ENCODE measurements at regions not wholly inside any gene's neighbourhood (a gene's known extent, or its start where the extent isn't known, plus 50 kb on each side); places are given as distances from the start of the nearest gene placed in this dataset.
A peak's percentile ranks its signal among the peaks of the same experiment; 100 is the strongest.

DNA sequence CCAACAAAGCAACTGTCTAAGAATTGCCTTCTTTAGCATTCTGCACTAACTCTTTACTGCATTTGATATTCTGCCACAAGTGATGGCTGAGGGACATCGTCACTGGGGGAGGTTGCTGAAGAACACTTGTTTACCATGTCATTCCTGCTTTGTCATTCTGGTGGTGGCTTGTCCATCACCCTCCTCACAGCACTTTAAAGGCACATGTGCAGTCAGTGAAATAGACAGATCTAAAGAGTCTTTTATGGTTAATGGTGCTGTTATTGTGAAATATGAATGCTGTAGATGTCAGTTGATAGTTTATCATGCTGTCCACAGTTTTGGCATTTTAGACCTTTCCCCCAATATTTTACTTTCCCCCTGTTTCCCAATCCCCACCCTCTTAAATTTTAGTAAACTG, 120.9 kb upstream of the TSC22D1 start:
- peak; percentile 60 for DNase-seq (ENCODE audit: low read depth)
- TF ChIP-seq CTCF (conservative IDR thresholded peaks at IDR 0.05; ENCODE audit: low read length): no peak
- no peak overlapping the region for H3K4me3 ChIP-seq (ENCODE audit: low read length)

DNA sequence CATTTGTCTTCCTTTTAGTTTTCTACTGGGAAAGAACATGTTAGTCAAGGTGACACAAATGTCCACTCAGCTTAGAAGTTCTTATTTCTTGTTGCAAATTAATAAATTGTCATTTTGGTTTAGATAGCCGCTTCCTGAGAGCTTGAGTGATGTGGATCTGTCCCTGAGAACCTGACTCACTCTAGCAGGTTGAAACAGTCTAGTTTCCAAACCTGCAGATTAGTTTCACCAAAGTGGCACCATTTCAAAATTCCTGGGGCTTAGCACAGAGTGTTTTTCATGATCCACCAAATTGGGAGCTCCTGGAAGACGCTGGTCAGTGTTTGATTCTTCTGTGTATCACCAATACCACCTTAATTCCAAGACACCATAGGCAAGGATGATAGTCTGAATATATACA, 119.4 kb upstream of the TSC22D1 start:
- DNase-seq (ENCODE audit: low read depth): no peak
- no peak overlapping the region for H3K4me3 ChIP-seq (ENCODE audit: low read length)
- TF ChIP-seq CTCF (conservative IDR thresholded peaks at IDR 0.05; ENCODE audit: low read length): no peak

GRCh38 chr13:44694842-44695241, 118.7 kb upstream of the TSC22D1 start:
- TF ChIP-seq CTCF (conservative IDR thresholded peaks at IDR 0.05; ENCODE audit: low read length): no peak

DNA sequence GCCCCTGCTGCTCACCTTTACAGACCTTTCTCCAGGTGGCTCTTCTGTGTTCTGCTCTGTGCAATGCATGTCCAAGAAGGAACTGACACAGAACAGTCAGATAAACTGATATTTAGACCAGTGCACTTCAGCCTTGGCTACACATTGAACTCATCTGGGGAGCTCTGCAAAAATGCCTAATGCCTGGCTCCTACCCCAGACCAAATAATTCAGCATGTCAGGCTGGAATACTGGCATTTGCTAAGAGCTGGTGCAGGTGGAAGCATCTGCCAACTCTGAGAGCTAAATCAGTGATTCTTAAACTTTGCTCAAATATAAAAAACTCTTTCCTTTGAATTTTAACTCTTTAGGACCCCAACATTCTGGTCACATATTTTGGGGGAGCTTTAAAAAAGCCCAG, 118.2 kb upstream of the TSC22D1 start:
- no peak for TF ChIP-seq CTCF (conservative IDR thresholded peaks at IDR 0.05; ENCODE audit: low read length)
- DNase-seq (ENCODE audit: low read depth): no peak
- no peak overlapping the region for H3K4me3 ChIP-seq (ENCODE audit: low read length)

More at GRCh38 chr13:44694842-44695241, 118.7 kb upstream of the TSC22D1 start:
- DNase-seq (ENCODE audit: low read depth): no peak
- H3K4me3 ChIP-seq (ENCODE audit: low read length): no peak overlapping the region

DNA sequence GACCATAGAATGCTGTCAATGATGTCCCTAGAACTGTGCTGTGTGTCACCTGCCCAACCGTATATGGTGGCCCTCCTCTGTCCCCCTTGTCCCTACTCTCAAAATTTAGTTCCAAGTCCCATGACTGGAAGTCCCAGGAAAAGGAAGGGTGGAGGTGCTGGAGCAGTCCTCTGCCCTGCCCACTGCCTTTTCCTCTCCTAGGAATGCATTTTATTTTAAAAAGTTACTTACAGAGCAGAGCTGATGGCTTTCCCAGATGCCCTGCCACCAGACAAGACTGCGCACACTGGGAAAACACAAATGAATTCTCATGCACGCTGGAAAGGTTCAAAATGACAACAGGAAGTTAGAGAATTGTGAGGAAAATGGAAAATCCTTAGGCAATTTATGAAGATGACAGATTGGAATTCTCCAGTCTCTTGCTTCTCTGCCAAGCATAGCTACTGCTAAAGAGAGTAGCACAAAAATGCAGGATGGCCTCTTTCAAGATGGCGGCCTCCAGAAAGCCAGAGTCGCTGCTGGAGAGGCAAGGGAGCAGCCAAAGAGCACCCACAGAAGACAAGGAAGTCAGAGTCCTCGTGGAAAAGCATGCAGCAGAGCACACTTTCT, 117.1 kb upstream of the TSC22D1 start:
- no peak overlapping the region for H3K4me3 ChIP-seq (ENCODE audit: low read length)
- TF ChIP-seq CTCF (conservative IDR thresholded peaks at IDR 0.05; ENCODE audit: low read length): no peak
- DNase-seq (ENCODE audit: low read depth): no peak

- TF ChIP-seq CTCF (conservative IDR thresholded peaks at IDR 0.05; ENCODE audit: low read length): no peak
- H3K4me3 ChIP-seq (ENCODE audit: low read length): no peak overlapping the region
- DNase-seq (ENCODE audit: low read depth): no peak
These were observed 116.1 kb upstream of the TSC22D1 start for GRCh38 chr13:44692173-44692713.

DNA sequence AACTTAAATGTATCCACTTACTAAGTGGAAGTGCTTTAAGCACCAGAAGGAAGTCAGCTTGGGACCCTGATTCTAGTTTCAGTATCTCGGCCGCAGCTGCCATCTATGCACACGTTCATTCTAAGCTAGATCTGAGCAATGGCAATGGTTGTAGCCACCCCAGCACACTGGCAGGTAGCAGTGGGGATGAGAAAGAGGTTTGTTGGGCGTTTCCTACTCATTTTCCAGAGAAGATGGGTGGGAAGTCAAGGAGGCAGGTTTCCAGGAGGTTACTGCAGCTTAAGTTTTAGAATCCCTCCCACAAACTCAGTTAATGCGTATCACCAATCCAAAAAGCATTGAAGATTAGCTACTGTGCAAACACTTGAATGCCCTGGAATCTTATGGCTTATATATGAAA, 114.2 kb upstream of the TSC22D1 start:
- no peak overlapping the region for H3K4me3 ChIP-seq (ENCODE audit: low read length)
- no peak for TF ChIP-seq CTCF (conservative IDR thresholded peaks at IDR 0.05; ENCODE audit: low read length)
- no peak for DNase-seq (ENCODE audit: low read depth)

Data from AG10803 (cell line).